ENCODE measurements at regions not wholly inside any gene's neighbourhood (a gene's known extent, or its start where the extent isn't known, plus 50 kb on each side); places are given as distances from the start of the nearest gene placed in this dataset.

DNA sequence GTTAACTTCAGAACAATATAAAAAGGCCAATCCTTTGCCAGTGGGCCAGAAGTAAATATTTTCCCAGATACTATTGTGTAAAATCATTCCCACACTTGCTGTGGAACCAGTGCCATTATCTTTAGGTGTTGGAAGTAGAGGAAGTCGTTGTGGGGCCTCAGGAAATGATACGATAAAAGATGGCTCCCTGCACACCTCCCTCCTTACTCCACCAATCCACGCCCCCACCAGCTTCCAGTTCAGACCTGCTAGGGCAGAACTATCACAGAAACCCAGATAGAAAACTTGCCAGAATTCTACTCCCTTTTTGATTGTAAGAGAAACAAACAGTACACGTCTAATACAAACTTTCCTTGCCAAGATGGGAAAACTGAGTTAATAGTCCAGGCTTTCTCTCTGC is 173.0 kb upstream of the FMN2 start:
- 47 to 63% (median 56%) methylated on average over 4 of the region's 4 CpGs for WGBS, 5 donors
- Histone ChIP-seq H3K36me3 (no peaks in the 10 kb centered on the region), H3K4me1 (no peaks in the 10 kb centered on the region), H3K9me3 (no peaks in the 10 kb centered on the region), H3K27ac (no peak overlapping the region), H3K4me3 (no peak overlapping the region), H3K27me3 (replicated peaks in 1 of 7) (no peaks in the 10 kb centered on the region)
- TF ChIP-seq, protein P1, sequence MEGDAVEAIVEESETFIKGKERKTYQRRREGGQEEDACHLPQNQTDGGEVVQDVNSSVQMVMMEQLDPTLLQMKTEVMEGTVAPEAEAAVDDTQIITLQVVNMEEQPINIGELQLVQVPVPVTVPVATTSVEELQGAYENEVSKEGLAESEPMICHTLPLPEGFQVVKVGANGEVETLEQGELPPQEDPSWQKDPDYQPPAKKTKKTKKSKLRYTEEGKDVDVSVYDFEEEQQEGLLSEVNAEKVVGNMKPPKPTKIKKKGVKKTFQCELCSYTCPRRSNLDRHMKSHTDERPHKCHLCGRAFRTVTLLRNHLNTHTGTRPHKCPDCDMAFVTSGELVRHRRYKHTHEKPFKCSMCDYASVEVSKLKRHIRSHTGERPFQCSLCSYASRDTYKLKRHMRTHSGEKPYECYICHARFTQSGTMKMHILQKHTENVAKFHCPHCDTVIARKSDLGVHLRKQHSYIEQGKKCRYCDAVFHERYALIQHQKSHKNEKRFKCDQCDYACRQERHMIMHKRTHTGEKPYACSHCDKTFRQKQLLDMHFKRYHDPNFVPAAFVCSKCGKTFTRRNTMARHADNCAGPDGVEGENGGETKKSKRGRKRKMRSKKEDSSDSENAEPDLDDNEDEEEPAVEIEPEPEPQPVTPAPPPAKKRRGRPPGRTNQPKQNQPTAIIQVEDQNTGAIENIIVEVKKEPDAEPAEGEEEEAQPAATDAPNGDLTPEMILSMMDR (IDR thresholded peaks at IDR 0.05 in 8 of 11, conservative IDR thresholded peaks at IDR 0.05 in 3 of 11): no peak
- TF ChIP-seq POLR2A (IDR thresholded peaks at IDR 0.05) (no peak), POLR2AphosphoS5 (IDR thresholded peaks at IDR 0.05) (no peak)
- intact Hi-C loops (cut with DNase I; ENCODE audit: low total_unique reads): no loop called here
- no peak for DNase-seq

DNA sequence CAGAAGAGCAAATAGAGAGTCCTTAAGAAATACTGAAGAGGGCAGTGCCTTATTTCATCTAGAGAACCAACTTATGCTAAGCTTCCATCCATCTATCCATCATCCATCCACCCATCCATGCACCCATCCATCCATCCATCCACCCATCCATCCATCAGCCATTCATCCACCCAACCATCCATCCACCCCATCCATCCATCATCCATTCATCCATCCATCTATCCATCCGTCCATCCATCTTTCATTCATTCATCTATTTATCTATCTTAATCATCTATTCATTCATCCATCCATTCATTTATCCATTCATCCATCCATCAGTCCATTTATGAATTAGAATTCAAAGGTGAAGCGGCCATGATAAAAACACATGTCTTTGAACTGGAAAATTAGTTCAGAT is 171.5 kb upstream of the FMN2 start:
- 78 to 92% (median 86%) methylated on average over 2 of the region's 2 CpGs for WGBS, 5 donors
- DNase-seq: no peak

GRCh38 chr1:239922778-239923522 is 168.7 kb upstream of the FMN2 start:
- H3K36me3 ChIP-seq: no peaks in the 10 kb centered on the region
- DNase-seq: no peak
- no peaks in the 10 kb centered on the region for H3K4me1 ChIP-seq
- H3K9me3 ChIP-seq: peaks cover 0 to 11% (median 0%) of the 10 kb centered on the region in 8 donors
- no peaks in the 10 kb centered on the region for H3K27me3 ChIP-seq (replicated peaks in 1 of 7)
- no peak overlapping the region for H3K4me3 ChIP-seq
- H3K27ac ChIP-seq: no peak overlapping the region
- 63 to 84% (median 74%) methylated on average over 4 of the region's 4 CpGs for WGBS, 5 donors
- intact Hi-C loops (cut with DNase I; ENCODE audit: low total_unique reads): no loop called here
- TF ChIP-seq POLR2A (IDR thresholded peaks at IDR 0.05) (no peak), POLR2AphosphoS5 (IDR thresholded peaks at IDR 0.05) (no peak)
- TF ChIP-seq, protein P1 (IDR thresholded peaks at IDR 0.05 in 8 of 11, conservative IDR thresholded peaks at IDR 0.05 in 3 of 11): no peak

More for the DNA sequence above, 171.5 kb upstream of the FMN2 start:
- TF ChIP-seq POLR2A (IDR thresholded peaks at IDR 0.05) (no peak), POLR2AphosphoS5 (IDR thresholded peaks at IDR 0.05) (no peak)
- TF ChIP-seq, protein P1 (IDR thresholded peaks at IDR 0.05 in 8 of 11, conservative IDR thresholded peaks at IDR 0.05 in 3 of 11): no peak
- H3K36me3 ChIP-seq: no peaks in the 10 kb centered on the region
- intact Hi-C loops (cut with DNase I; ENCODE audit: low total_unique reads): no loop called here
- H3K9me3 ChIP-seq: peaks cover 0 to 11% (median 0%) of the 10 kb centered on the region in 8 donors
- H3K27ac ChIP-seq: no peak overlapping the region
- H3K4me1 ChIP-seq: no peaks in the 10 kb centered on the region
- no peaks in the 10 kb centered on the region for H3K27me3 ChIP-seq (replicated peaks in 1 of 7)
- no peak overlapping the region for H3K4me3 ChIP-seq

- peaks cover 0 to 11% (median 0%) of the 10 kb centered on the region in 8 donors for H3K9me3 ChIP-seq
- intact Hi-C loops (cut with DNase I; ENCODE audit: low total_unique reads): no loop called here
- no peak for DNase-seq
- no peaks in the 10 kb centered on the region for H3K4me1 ChIP-seq
- no peak overlapping the region for H3K4me3 ChIP-seq
- H3K27me3 ChIP-seq (replicated peaks in 1 of 7): no peaks in the 10 kb centered on the region
- 92 to 96% (median 93%) methylated on average over 17 to 30 of the region's 30 CpGs for WGBS, 5 donors
- TF ChIP-seq POLR2AphosphoS5 (IDR thresholded peaks at IDR 0.05) (no peak), POLR2A (IDR thresholded peaks at IDR 0.05) (no peak)
- TF ChIP-seq, protein P1 (IDR thresholded peaks at IDR 0.05 in 8 of 11, conservative IDR thresholded peaks at IDR 0.05 in 3 of 11): no peak
- H3K27ac ChIP-seq: no peak overlapping the region
- H3K36me3 ChIP-seq: no peaks in the 10 kb centered on the region
These were observed 166.8 kb upstream of the FMN2 start for GRCh38 chr1:239924741-239925350.
